SK-MEL-5 (cell line): ENCODE measurements at regions not wholly inside any gene's neighbourhood (a gene's known extent, or its start where the extent isn't known, plus 50 kb on each side); places are given as distances from the start of the nearest gene placed in this dataset.

Experiments used
- DNase-seq: peaks from one replicate; pipeline ENCODE4 v3.0.0-alpha.2; 2016; ENCODE audit warnings: low read depth, low spot score
- in situ Hi-C: cut with HindIII; loops from 2 replicates; pipeline ENCODE4 v1.10.0; 2016; ENCODE audit warnings: low sequenced_read_pairs, high pct_unique_total_duplicates, low pct_unique_long_range_greater_than_20kb

DNA sequence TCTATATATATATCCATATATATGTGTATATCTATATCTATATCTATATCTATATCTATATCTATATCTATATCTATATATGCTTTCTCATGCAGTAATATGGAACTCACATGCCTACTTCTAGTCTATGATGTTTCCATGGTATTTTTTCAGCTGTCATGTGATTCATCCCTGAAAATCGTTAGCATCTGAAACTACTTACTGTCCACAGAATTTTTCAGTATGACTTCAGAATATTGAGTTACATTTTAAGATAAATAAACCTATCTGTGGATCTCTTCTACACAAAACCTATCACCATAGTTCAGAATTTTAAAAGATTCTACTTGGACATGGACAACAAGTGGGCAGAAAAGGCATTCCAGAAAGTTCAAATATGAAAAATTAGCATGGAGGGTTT, 855.1 kb upstream of the INTU start:
- no peak for DNase-seq
- in situ Hi-C loops = no loop called here

DNA sequence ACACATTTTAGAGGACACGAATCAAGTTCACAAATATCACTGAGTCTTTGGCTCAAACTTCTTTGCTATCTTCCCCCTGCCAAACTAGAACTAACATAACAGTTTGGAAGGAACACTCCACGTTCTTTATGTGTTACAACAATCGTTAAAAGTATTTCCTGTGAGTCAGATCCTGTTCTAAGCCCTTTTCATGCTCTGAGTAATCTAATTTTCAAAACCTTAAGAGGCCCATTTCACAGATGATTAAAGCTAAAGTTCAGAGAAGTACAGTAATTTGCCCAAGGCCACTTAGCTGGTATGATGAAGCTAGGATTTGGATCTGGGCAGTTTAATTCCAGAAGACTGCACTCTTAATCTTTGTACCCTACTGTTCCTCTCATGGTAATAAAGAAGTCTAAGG, 854.4 kb upstream of the INTU start:
- DNase-seq = no peak
- in situ Hi-C loops = no loop called here

DNA sequence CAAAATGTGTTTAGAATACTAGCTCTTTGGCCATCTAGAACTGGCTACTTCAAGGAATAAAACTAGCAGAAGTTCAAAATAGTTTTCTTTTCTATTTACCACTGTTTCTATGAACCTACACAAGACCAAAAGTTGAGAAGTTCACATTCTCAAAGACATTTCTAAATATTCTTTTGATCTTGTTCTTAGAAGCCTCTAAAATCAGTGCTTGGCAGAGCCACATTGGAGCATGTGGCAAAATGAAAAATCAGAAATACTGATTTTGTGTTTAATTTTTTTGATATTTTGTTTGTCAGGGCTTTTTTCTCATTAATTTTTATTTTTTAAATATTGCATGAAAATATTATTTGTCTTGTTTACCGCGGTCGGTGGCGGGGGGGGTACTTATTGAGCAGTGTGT, 853.8 kb upstream of the INTU start:
- in situ Hi-C loops = no loop called here
- no peak for DNase-seq

DNA sequence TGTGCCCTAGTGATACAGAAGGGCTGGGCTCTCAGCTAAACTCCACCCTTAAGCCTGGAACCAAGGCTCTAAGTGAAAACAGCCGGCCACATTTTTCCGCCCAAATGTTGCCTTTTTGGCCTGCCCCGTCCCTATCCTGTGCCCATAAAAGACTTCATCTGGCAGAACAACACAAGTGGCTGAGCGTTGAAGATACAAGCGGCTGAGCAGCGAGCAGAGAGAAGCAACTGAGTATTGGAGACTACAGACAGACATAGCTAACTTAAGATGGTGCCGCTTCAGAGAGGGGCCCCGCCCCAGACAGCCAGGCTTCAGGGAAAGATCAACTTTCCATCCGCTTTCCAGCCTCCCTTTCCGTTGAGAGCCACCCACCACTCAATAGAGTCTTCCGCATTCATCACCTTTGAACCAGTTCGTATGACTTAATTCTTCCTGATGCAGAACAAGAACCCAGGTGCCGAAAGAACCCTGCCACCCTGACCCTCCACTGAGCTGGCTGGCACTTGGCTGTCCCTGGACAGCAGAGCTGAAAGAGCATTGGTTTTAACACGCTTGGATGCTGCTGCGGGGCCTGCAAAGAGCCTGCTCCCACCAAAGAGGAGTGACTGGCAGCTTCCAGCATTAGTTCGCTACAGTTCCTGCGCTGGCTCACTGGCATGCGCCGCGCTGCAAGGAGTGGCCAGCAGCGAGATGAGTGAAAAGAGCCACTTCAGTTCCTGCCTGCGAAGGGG, 853.2 kb upstream of the INTU start:
- in situ Hi-C loops = no loop called here
- no peak for DNase-seq

DNA sequence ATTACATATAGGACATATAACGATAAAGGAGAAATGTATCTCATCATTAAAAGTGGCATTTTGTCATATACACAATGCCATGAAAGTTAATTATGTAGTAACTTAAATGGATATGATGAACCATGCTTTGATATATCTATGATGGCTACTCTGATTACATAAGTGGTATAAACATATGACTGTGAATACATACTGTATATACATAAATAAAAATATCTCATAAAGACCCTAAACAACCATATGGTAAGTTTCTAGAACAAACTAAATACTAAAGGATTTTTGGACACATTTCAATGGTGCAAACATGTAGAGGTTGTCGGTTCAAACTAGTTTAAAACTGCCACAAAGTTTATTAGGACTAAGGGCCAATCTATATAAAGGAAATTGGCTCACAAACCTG, 849.6 kb upstream of the INTU start:
- no peak for DNase-seq
- in situ Hi-C loops = no loop called here

DNA sequence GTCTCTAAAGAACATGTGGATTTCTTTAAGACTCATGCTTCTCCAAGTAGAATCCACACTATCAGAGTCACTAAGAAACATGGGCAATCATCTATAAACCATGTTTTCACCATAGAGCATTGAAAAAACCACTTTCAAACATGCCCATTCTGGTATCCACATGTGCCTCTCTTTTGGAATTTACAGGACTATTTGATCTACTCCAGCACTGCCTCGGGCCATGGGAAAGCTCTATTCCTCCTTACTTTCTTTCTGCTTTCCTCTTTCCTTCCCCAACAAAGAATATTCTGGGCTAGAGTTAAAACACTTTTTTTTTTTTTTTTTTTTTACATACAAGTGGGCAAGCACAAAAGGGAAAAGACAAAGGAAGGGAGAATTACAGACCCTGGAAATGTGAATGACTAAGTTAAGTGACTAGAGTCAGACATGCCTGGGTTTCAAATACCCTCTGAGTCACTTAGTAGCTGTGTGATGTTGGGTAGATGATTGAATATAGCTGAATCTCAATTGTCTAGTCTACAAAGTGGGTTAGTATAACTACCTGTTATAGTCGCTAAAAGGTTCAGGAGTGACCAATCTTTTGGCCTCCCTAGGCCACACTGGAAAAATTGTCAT, 847.7 kb upstream of the INTU start:
- no peak for DNase-seq

DNA sequence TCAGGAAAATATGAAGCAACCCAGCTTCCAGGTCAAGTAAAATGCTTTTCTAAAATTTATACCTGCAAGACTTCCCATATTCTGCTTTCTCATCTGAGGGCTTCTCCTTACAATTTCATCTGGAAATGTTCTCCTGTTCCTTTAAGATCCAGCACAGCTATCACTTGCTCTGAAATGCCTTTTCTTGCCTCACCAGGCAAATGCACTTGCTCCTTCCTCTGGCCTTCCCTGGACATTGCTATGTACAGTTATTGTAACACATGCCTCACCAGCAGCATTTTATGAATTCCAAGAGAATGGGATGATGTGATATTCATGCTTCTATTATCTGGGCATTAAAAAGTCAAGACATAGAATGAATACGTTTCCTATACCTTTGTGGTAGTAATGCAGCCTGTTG, 842.1 kb upstream of the INTU start:
- DNase-seq = peak; percentile 13
- in situ Hi-C loops = no loop called here

More for the DNA sequence above, 847.7 kb upstream of the INTU start:
- in situ Hi-C loops = no loop called here

DNA sequence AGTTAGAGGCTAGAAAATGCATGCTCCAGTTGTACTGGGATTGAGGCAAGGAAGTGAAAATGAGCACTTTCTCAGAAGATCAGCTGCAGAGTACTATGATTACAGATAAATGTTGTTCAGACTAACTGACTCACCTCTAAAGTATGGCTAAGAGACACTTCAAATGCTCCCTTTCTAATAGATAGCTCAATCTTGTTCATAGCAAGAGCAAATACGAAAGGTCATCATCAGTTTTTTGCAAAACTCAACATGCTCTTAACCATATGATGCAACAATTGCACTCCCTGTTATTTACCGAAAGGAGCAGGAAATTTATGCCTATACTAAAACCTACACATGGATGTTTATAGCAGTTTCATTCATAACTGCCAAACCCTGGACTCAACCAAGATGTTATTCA, 838.4 kb upstream of the INTU start:
- in situ Hi-C loops = no loop called here
- peak; percentile 1 for DNase-seq

DNA sequence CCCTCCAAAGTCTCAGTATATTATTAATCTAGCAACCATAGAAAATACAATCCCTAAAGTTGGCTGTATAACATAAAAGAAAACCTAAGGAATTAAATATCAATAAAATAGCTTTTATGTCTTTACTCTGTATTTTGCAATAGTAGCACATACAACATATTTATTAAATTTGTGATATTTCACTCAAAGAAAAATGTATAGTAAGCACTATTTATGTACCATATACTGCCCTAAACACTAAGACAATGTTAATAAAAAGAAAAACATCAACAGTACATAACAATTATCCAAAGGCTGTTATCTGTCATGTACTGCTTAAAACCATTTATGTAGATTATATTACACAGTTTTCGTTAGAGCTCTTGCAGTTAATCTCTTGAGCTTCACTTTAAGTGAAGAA, 834.5 kb upstream of the INTU start:
- in situ Hi-C loops = no loop called here
- no peak for DNase-seq

DNA sequence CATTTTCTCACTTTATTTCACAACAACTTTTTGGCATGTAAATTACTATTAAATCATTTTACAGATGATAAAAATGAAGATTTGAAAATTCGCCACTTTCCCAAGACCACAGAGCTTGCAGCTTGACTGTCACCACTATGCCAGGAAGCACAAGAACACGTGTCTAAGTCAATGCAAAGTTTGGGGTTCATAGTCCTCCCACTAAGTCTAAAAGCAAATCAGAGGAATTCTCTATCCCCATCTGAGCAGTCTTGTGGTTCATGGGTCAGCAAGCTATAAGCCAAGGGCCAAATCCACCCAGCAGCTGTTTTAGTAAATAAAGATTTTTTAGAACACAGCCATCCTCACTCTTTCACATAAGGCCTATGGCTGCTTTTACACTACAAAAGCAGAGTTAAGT, 833.3 kb upstream of the INTU start:
- in situ Hi-C loops = no loop called here
- no peak for DNase-seq

DNA sequence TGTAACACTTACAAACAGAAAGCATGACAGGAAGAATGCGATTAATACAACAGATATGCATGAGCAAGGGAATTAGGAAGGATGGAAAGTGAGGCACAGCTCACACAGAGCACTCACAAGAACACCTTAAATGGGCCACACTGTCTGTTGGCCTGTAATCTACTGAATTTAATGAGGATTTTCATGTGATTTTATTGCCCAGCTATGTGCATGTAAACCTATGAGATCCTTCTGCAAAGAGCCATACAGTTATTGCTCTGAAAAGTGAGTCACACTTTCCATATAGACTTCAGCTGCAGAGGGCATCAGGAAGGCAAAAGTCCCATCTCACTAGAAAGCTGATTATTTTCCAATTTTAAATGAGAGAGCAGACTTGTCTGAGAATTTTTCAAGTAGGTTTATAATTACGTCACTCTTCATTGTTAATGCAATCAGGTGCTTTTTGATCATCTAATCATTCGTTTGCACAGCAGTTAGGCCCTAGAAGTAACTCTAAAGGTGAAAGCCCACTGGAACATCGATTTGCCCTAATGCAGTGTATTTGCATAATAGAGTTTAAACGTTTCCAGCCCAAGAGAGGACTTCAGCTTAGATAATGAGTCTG, 832.7 kb upstream of the INTU start:
- in situ Hi-C loops = no loop called here
- no peak for DNase-seq

DNA sequence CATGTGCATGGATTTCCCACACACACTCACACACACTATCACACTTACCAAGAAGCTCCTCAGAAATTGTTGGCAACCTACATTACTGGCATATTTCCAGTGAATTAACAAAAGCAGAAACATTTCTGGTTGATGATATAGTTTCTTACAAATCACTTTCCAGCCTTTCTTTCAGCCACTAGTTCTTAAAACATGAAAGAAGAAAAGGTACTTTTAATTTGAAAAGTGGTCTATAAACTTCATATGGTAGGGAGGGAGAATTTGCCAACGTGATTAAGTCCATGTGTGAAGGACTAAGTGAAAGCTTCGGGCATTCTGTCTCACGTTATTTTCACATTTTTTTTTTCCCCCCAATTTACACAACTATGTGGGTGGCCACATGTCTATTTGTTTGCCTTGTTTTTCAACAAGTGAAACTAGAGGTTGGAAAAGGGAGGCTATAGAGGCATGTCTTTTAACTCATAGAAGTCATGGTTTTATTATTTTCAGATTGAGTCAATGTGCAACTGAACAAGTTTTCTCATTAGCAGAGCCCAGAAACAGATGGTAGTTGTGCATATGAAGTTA, 832.1 kb upstream of the INTU start:
- DNase-seq = no peak
- in situ Hi-C loops = no loop called here

DNA sequence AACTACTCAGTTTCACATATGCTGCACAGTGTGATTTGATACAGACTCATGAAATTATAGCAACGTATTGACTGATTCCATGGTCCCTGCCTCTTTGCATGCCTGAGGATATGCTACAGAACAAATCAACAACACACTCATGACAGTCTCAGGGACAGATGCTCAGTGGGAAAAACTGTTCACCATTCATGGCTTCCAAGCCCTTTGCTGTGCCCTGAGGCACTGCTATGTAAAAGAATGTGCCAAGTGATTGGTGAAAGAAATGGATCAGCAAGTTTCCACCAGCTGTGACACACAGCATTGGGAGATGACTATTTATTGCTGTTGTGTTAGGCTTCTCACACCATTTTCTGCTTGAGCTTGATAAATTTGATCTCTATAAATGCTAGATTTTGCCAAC, 825.6 kb upstream of the INTU start:
- in situ Hi-C loops = no loop called here
- peak; percentile 74 for DNase-seq

DNA sequence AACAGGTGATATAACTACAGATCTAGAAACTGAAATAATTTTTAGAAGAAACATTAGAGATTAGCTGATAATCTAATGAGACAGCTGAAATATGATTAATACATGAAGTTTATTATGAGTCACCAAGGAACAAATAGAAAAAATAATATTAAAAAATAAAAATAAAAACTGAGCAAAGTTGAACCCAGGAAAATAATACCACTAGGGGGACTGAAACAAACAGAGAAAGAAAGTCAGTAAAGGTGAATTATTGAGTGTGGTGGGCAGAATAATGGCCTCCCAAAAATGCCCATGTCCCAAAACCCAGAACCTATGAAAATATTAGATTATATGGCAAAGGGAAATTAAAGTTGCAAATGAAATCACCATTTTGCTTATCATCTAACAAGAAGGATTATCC, 820.7 kb upstream of the INTU start:
- in situ Hi-C loops = no loop called here
- no peak for DNase-seq

DNA sequence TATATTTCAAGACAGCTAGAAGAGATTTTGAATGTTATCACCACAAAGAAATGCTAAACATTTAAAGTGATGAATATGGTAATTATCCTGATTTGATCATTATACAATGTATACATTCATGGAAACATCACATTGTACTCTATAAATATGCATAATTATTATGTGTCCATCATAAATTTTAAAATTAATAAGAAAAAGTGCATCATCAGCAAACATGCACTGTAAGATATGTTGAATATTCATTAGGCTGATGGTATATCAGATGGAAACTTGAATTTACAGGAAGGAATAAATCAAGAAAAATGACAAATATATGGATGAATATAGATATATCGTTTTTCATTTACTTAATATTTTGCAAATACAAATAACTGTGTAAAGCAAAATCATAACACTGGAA, 812.1 kb upstream of the INTU start:
- in situ Hi-C loops = no loop called here
- DNase-seq = no peak

DNA sequence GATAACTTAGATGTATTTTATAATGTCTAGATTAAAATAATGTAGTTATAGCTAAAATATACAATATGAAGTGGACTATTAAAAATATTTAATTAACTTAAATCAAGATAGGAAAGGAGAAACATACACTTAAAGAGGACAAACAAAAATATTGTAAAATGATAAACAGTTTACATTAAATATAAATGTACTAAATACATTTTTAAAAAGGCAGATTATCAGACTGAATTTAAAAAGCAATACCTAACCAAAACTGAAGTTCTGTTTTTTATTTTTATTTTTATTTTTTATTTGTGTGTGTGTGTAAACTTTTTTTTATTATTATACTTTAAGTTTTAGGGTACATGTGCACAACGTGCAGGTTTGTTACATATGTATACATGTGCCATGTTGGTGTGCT, 811.6 kb upstream of the INTU start:
- in situ Hi-C loops = no loop called here
- DNase-seq = no peak

DNA sequence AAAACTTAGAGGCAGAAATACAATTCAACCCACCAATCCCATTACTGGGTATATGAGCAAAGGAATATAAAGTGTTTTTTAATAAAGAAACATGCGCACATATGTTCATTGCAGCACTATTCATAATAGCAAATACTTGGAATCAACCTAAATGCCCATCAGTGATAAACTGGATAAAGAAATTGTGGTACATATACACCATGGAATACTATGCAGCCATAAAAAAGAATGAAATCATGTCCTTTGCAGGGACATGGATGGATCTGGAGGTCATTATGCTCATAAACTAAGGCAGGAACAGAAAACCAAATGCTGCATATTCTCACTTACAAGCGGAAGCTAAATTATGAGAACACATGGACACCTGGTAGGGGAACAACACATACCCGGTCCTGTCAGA, 807.7 kb upstream of the INTU start:
- DNase-seq = no peak
- in situ Hi-C loops = no loop called here

DNA sequence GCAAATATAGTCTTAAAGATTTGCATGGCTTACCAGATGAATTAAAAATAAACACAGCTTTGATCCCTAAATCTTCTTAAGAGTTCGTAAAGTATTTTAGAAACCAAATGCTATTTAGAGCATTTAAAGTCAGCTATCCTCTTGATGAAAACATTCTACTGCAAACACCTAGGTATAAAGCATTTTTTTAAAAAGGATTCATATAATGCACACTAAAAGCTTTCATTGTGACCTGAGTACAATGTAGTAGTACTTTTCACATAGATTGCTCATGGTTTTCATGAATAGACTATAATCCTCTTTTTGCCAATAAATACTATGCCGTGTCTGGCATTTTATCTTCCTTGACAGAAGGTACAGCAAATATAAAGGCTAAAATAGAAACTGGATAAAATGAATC, 805.1 kb upstream of the INTU start:
- no peak for DNase-seq
- in situ Hi-C loops = no loop called here

DNA sequence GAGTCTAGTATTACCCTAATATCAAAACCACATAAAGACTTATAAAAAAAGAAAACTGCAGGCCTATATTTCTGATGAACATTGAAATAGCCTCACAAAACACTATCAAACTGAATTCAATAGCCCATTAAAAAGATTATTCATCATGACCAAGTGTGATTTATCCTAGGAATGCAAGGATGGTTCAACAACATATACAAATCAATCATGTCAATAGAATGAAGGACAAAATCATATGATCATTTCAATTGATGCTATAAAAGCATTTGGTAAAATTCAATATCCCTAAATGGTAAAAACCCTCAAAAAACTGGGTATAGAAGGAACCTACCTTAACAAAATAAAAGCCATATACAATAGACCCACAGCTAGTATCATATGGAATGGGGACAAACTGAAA, 797.9 kb upstream of the INTU start:
- no peak for DNase-seq
- in situ Hi-C loops = no loop called here
